ENCODE measurements at regions not wholly inside any gene's neighbourhood (a gene's known extent, or its start where the extent isn't known, plus 50 kb on each side); places are given as distances from the start of the nearest gene placed in this dataset.

DNA sequence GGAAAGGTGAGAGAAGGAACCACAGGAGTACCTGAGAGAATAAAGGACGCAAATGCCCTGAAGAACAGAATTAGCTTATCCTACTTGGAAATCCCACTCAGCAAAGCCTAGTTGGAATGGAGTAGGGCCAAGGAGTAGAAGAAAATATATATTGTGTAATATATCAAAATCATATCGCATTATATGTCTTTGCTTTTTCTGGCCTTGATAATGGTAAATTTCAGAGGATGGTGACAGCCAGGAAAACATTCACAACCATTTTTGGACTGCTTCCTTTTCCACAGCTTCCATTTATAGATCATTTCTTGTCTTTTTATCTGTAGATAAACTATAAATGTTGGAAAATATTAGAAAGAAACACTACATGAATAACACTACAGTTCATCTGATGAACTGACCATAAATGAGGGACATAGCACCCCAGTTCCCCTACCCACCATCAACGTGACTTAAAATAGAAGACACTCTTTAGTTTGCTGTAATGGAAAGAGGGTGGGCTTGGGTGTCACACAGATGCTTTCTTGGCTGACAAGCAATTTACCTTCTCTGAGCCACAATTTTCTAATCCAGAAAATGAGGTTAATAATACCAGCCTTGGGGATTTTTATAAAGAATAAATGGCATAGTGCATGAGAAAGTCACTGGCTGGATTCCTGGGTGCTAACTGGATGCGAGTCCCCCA, 569.6 kb downstream of the NTRK3 start:
- TF ChIP-seq POLR2A (IDR thresholded peaks at IDR 0.05; ENCODE audit: low read length) = no peak
- TF ChIP-seq GATA1 (IDR thresholded peaks at IDR 0.05; ENCODE audit: low read depth, low read length) = no peak
